ENCODE measurements at regions not wholly inside any gene's neighbourhood (a gene's known extent, or its start where the extent isn't known, plus 50 kb on each side); places are given as distances from the start of the nearest gene placed in this dataset.

GRCh38 chr6:164321297-164321696 lies 906.8 kb downstream of the QKI start:
- DNase-seq: no peak
- Histone ChIP-seq H3K4me3 (ENCODE audit: low read depth, low read length) (no peak overlapping the region), H3K4me1 (no peaks in the 10 kb centered on the region), H3K9me3 (no peaks in the 10 kb centered on the region), H3K27me3 (no peaks in the 10 kb centered on the region), H3K36me3 (no peaks in the 10 kb centered on the region)
- no peak for TF ChIP-seq CTCF (IDR thresholded peaks at IDR 0.05; ENCODE audit: low read depth, low read length)

- Histone ChIP-seq H3K4me3 (ENCODE audit: low read depth, low read length) (no peak overlapping the region), H3K36me3 (no peaks in the 10 kb centered on the region), H3K4me1 (no peaks in the 10 kb centered on the region), H3K9me3 (no peaks in the 10 kb centered on the region), H3K27me3 (no peaks in the 10 kb centered on the region)
- no peak for DNase-seq
- no peak for TF ChIP-seq CTCF (IDR thresholded peaks at IDR 0.05; ENCODE audit: low read depth, low read length)
Measured at GRCh38 chr6:164315376-164315775, 900.9 kb downstream of the QKI start.

GRCh38 chr6:164308339-164308738 lies 893.8 kb downstream of the QKI start:
- Histone ChIP-seq H3K36me3 (no peaks in the 10 kb centered on the region), H3K4me1 (no peaks in the 10 kb centered on the region), H3K9me3 (no peaks in the 10 kb centered on the region), H3K27me3 (no peaks in the 10 kb centered on the region), H3K4me3 (ENCODE audit: low read depth, low read length) (no peak overlapping the region)
- TF ChIP-seq CTCF (IDR thresholded peaks at IDR 0.05; ENCODE audit: low read depth, low read length): no peak
- DNase-seq: no peak

GRCh38 chr6:164303102-164303964 lies 888.8 kb downstream of the QKI start:
- Histone ChIP-seq H3K4me3 (ENCODE audit: low read depth, low read length) (no peak overlapping the region), H3K4me1 (no peaks in the 10 kb centered on the region), H3K27me3 (no peaks in the 10 kb centered on the region), H3K9me3 (no peaks in the 10 kb centered on the region), H3K36me3 (no peaks in the 10 kb centered on the region)
- no peak for TF ChIP-seq CTCF (IDR thresholded peaks at IDR 0.05; ENCODE audit: low read depth, low read length)
- no peak for DNase-seq

- H3K36me3 ChIP-seq: no peaks in the 10 kb centered on the region
- DNase-seq: no peak
- H3K4me1 ChIP-seq: no peaks in the 10 kb centered on the region
- TF ChIP-seq CTCF (IDR thresholded peaks at IDR 0.05; ENCODE audit: low read depth, low read length): no peak
- H3K27me3 ChIP-seq: no peaks in the 10 kb centered on the region
- H3K4me3 ChIP-seq (ENCODE audit: low read depth, low read length): no peak overlapping the region
- no peaks in the 10 kb centered on the region for H3K9me3 ChIP-seq
Measured at GRCh38 chr6:164296411-164296810, 881.9 kb downstream of the QKI start.

- no peak for DNase-seq
- no peak overlapping the region for H3K4me3 ChIP-seq (ENCODE audit: low read depth, low read length)
- H3K36me3 ChIP-seq: no peaks in the 10 kb centered on the region
- no peaks in the 10 kb centered on the region for H3K4me1 ChIP-seq
- TF ChIP-seq CTCF (IDR thresholded peaks at IDR 0.05; ENCODE audit: low read depth, low read length): no peak
- H3K9me3 ChIP-seq: no peaks in the 10 kb centered on the region
- no peaks in the 10 kb centered on the region for H3K27me3 ChIP-seq
Measured at GRCh38 chr6:164294047-164294784, 879.7 kb downstream of the QKI start.
